ENCODE measurements at regions not wholly inside any gene's neighbourhood (a gene's known extent, or its start where the extent isn't known, plus 50 kb on each side); places are given as distances from the start of the nearest gene placed in this dataset.

- H3K36me3 Mint-ChIP-seq (ENCODE audit: insufficient read depth in 2 of 2): no peaks in the 10 kb centered on the region
- no peaks in the 10 kb centered on the region for H3K9me3 Mint-ChIP-seq
- DNase-seq: no peak
- H3K4me1 Mint-ChIP-seq (ENCODE audit: low read depth): peaks cover 9% of the 10 kb centered on the region
- peaks cover 24% of the 10 kb centered on the region for H3K27me3 Mint-ChIP-seq (ENCODE audit: low read depth)
- ATAC-seq (replicated peaks in 1 of 2): no peak
- no peak overlapping the region for H3K27ac Mint-ChIP-seq
- H3K4me3 Mint-ChIP-seq: no peak overlapping the region
Observed at GRCh38 chr22:22154040-22154439, 90.5 kb upstream of the VPREB1 start.

GRCh38 chr22:22151308-22151707, 93.3 kb upstream of the VPREB1 start:
- peaks cover 45% of the 10 kb centered on the region for H3K27me3 Mint-ChIP-seq (ENCODE audit: low read depth)
- H3K4me1 Mint-ChIP-seq (ENCODE audit: low read depth): no peaks in the 10 kb centered on the region
- H3K27ac Mint-ChIP-seq: no peak overlapping the region
- ATAC-seq (replicated peaks in 1 of 2): no peak
- no peak for DNase-seq
- H3K4me3 Mint-ChIP-seq: no peak overlapping the region
- no peaks in the 10 kb centered on the region for H3K36me3 Mint-ChIP-seq (ENCODE audit: insufficient read depth in 2 of 2)
- H3K9me3 Mint-ChIP-seq: no peaks in the 10 kb centered on the region

GRCh38 chr22:22150457-22150856, 94.1 kb upstream of the VPREB1 start:
- Mint-ChIP-seq H3K27ac (no peak overlapping the region), H3K4me3 (no peak overlapping the region), H3K9me3 (no peaks in the 10 kb centered on the region), H3K27me3 (ENCODE audit: low read depth) (peaks cover 45% of the 10 kb centered on the region), H3K36me3 (ENCODE audit: insufficient read depth in 2 of 2) (no peaks in the 10 kb centered on the region), H3K4me1 (ENCODE audit: low read depth) (no peaks in the 10 kb centered on the region)
- ATAC-seq (replicated peaks in 1 of 2): no peak
- no peak for DNase-seq

- Mint-ChIP-seq H3K4me1 (ENCODE audit: low read depth) (no peaks in the 10 kb centered on the region), H3K27me3 (ENCODE audit: low read depth) (peaks cover 45% of the 10 kb centered on the region), H3K27ac (no peak overlapping the region), H3K9me3 (no peaks in the 10 kb centered on the region), H3K4me3 (no peak overlapping the region), H3K36me3 (ENCODE audit: insufficient read depth in 2 of 2) (no peaks in the 10 kb centered on the region)
- ATAC-seq (replicated peaks in 1 of 2) (no peak), DNase-seq (no peak)
Observed at GRCh38 chr22:22148905-22149304, 95.7 kb upstream of the VPREB1 start.

- no peak for ATAC-seq (replicated peaks in 1 of 2)
- no peak overlapping the region for H3K27ac Mint-ChIP-seq
- no peaks in the 10 kb centered on the region for H3K4me1 Mint-ChIP-seq (ENCODE audit: low read depth)
- no peaks in the 10 kb centered on the region for H3K9me3 Mint-ChIP-seq
- no peak for DNase-seq
- H3K36me3 Mint-ChIP-seq (ENCODE audit: insufficient read depth in 2 of 2): no peaks in the 10 kb centered on the region
- H3K4me3 Mint-ChIP-seq: no peak overlapping the region
- peaks cover 57% of the 10 kb centered on the region for H3K27me3 Mint-ChIP-seq (ENCODE audit: low read depth)
Observed at GRCh38 chr22:22144858-22145257, 99.7 kb upstream of the VPREB1 start.

GRCh38 chr22:22143448-22143847, 101.1 kb upstream of the VPREB1 start:
- ATAC-seq (replicated peaks in 1 of 2) (no peak), DNase-seq (no peak)
- no peaks in the 10 kb centered on the region for H3K36me3 Mint-ChIP-seq (ENCODE audit: insufficient read depth in 2 of 2)
- no peaks in the 10 kb centered on the region for H3K4me1 Mint-ChIP-seq (ENCODE audit: low read depth)
- no peak overlapping the region for H3K4me3 Mint-ChIP-seq
- no peak overlapping the region for H3K27ac Mint-ChIP-seq
- H3K9me3 Mint-ChIP-seq: no peaks in the 10 kb centered on the region
- H3K27me3 Mint-ChIP-seq (ENCODE audit: low read depth): peaks cover 44% of the 10 kb centered on the region

- H3K4me3 Mint-ChIP-seq: no peak overlapping the region
- no peak for ATAC-seq (replicated peaks in 1 of 2)
- H3K27me3 Mint-ChIP-seq (ENCODE audit: low read depth): peaks cover 36% of the 10 kb centered on the region
- H3K9me3 Mint-ChIP-seq: no peaks in the 10 kb centered on the region
- no peak overlapping the region for H3K27ac Mint-ChIP-seq
- no peaks in the 10 kb centered on the region for H3K36me3 Mint-ChIP-seq (ENCODE audit: insufficient read depth in 2 of 2)
- no peak for DNase-seq
- H3K4me1 Mint-ChIP-seq (ENCODE audit: low read depth): no peaks in the 10 kb centered on the region
Observed at GRCh38 chr22:22142661-22143060, 101.9 kb upstream of the VPREB1 start.

- no peak overlapping the region for H3K27ac Mint-ChIP-seq
- ATAC-seq (replicated peaks in 1 of 2) (no peak), DNase-seq (no peak)
- H3K4me3 Mint-ChIP-seq: no peak overlapping the region
- no peaks in the 10 kb centered on the region for H3K9me3 Mint-ChIP-seq
- peaks cover 32% of the 10 kb centered on the region for H3K27me3 Mint-ChIP-seq (ENCODE audit: low read depth)
- no peaks in the 10 kb centered on the region for H3K36me3 Mint-ChIP-seq (ENCODE audit: insufficient read depth in 2 of 2)
- no peaks in the 10 kb centered on the region for H3K4me1 Mint-ChIP-seq (ENCODE audit: low read depth)
Observed at GRCh38 chr22:22141771-22142591, 102.6 kb upstream of the VPREB1 start.

- H3K4me1 Mint-ChIP-seq (ENCODE audit: low read depth): no peaks in the 10 kb centered on the region
- DNase-seq (no peak), ATAC-seq (replicated peaks in 1 of 2) (no peak)
- no peaks in the 10 kb centered on the region for H3K9me3 Mint-ChIP-seq
- no peak overlapping the region for H3K27ac Mint-ChIP-seq
- H3K27me3 Mint-ChIP-seq (ENCODE audit: low read depth): peaks cover 29% of the 10 kb centered on the region
- H3K4me3 Mint-ChIP-seq: no peak overlapping the region
- H3K36me3 Mint-ChIP-seq (ENCODE audit: insufficient read depth in 2 of 2): no peaks in the 10 kb centered on the region
Observed at GRCh38 chr22:22141031-22141430, 103.6 kb upstream of the VPREB1 start.

- Mint-ChIP-seq H3K36me3 (ENCODE audit: insufficient read depth in 2 of 2) (no peaks in the 10 kb centered on the region), H3K27ac (no peak overlapping the region), H3K9me3 (no peaks in the 10 kb centered on the region), H3K27me3 (ENCODE audit: low read depth) (peaks cover 29% of the 10 kb centered on the region), H3K4me3 (no peak overlapping the region), H3K4me1 (ENCODE audit: low read depth) (no peaks in the 10 kb centered on the region)
- DNase-seq (no peak), ATAC-seq (replicated peaks in 1 of 2) (no peak)
Observed at GRCh38 chr22:22139364-22139763, 105.2 kb upstream of the VPREB1 start.

- Mint-ChIP-seq H3K4me3 (no peak overlapping the region), H3K27me3 (ENCODE audit: low read depth) (peaks cover 29% of the 10 kb centered on the region), H3K4me1 (ENCODE audit: low read depth) (no peaks in the 10 kb centered on the region), H3K27ac (no peak overlapping the region), H3K9me3 (no peaks in the 10 kb centered on the region), H3K36me3 (ENCODE audit: insufficient read depth in 2 of 2) (no peaks in the 10 kb centered on the region)
- DNase-seq: no peak
- peak in 1 of 2 donors; percentile 35 for ATAC-seq (replicated peaks in 1 of 2)
Observed at GRCh38 chr22:22138915-22139314, 105.7 kb upstream of the VPREB1 start.

- no peaks in the 10 kb centered on the region for H3K9me3 Mint-ChIP-seq
- H3K4me1 Mint-ChIP-seq (ENCODE audit: low read depth): no peaks in the 10 kb centered on the region
- no peak overlapping the region for H3K4me3 Mint-ChIP-seq
- ATAC-seq (replicated peaks in 1 of 2) (no peak), DNase-seq (no peak)
- H3K36me3 Mint-ChIP-seq (ENCODE audit: insufficient read depth in 2 of 2): no peaks in the 10 kb centered on the region
- H3K27ac Mint-ChIP-seq: no peak overlapping the region
- peaks cover 21% of the 10 kb centered on the region for H3K27me3 Mint-ChIP-seq (ENCODE audit: low read depth)
Observed at GRCh38 chr22:22137891-22138290, 106.7 kb upstream of the VPREB1 start.

- no peak overlapping the region for H3K27ac Mint-ChIP-seq
- H3K36me3 Mint-ChIP-seq (ENCODE audit: insufficient read depth in 2 of 2): no peaks in the 10 kb centered on the region
- no peak overlapping the region for H3K4me3 Mint-ChIP-seq
- H3K9me3 Mint-ChIP-seq: no peaks in the 10 kb centered on the region
- ATAC-seq (replicated peaks in 1 of 2) (no peak), DNase-seq (no peak)
- H3K27me3 Mint-ChIP-seq (ENCODE audit: low read depth): peaks cover 5% of the 10 kb centered on the region
- H3K4me1 Mint-ChIP-seq (ENCODE audit: low read depth): peaks cover 12% of the 10 kb centered on the region
Observed at GRCh38 chr22:22133910-22134309, 110.7 kb upstream of the VPREB1 start.

- Mint-ChIP-seq H3K27me3 (ENCODE audit: low read depth) (peaks cover 13% of the 10 kb centered on the region), H3K27ac (peak overlapping the region; percentile 1), H3K4me3 (peak overlapping the region; percentile 43 to 76), H3K36me3 (ENCODE audit: insufficient read depth in 2 of 2) (no peaks in the 10 kb centered on the region), H3K4me1 (ENCODE audit: low read depth) (peaks cover 12% of the 10 kb centered on the region), H3K9me3 (no peaks in the 10 kb centered on the region)
- DNase-seq: no peak
- ATAC-seq (replicated peaks in 1 of 2): peak; percentile 64 to 83
Observed at GRCh38 chr22:22130953-22131608, 113.5 kb upstream of the VPREB1 start.
